ENCODE measurements at regions not wholly inside any gene's neighbourhood (a gene's known extent, or its start where the extent isn't known, plus 50 kb on each side); places are given as distances from the start of the nearest gene placed in this dataset.

DNA sequence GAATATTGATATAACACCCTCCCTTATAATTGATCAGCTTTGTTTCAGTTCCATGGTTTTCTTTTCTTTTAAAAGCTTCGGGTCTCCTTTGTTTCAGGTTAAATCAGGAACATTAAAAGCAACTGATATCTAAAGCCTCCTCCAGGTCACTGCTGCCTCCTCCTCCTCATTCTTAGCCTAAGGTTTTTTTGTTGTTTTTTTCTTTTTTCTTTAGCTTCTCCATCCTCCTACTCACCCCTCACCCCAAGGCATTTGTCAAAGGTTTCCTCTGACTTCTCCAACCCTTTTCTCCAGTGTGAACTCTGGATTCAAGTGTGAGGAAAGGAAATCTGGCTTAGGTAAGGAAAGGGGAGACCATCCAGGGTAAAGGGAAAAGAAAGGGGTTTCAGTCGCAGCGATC lies 420.2 kb upstream of the NFE2L3 start:
- no peaks in the 10 kb centered on the region for H3K36me3 Mint-ChIP-seq (ENCODE audit: low read depth, unreplicated experiment)
- Histone ChIP-seq H3K4me1 (ENCODE audit: insufficient read depth, low read length) (no peaks in the 10 kb centered on the region), H3K9ac (ENCODE audit: low read length) (no peak overlapping the region), H3K27ac (ENCODE audit: low read depth, low read length) (no peak overlapping the region), H3K36me3 (ENCODE audit: insufficient read depth, low read length) (no peaks in the 10 kb centered on the region), H2AFZ (ENCODE audit: low read depth, low read length) (no peak overlapping the region), H4K20me1 (ENCODE audit: insufficient read depth, low read length) (no peaks in the 10 kb centered on the region), H3K4me2 (ENCODE audit: low read length) (no peak overlapping the region), H3K4me3 (ENCODE audit: insufficient read depth, low read depth, low read length) (no peak overlapping the region), H3K79me2 (ENCODE audit: insufficient read depth, low read length) (no peaks in the 10 kb centered on the region), H3K27me3 (ENCODE audit: insufficient read depth, low read length) (no peaks in the 10 kb centered on the region), H3K9me3 (ENCODE audit: insufficient read depth, low read depth, low read length) (no peaks in the 10 kb centered on the region)
- TF ChIP-seq, protein P1, sequence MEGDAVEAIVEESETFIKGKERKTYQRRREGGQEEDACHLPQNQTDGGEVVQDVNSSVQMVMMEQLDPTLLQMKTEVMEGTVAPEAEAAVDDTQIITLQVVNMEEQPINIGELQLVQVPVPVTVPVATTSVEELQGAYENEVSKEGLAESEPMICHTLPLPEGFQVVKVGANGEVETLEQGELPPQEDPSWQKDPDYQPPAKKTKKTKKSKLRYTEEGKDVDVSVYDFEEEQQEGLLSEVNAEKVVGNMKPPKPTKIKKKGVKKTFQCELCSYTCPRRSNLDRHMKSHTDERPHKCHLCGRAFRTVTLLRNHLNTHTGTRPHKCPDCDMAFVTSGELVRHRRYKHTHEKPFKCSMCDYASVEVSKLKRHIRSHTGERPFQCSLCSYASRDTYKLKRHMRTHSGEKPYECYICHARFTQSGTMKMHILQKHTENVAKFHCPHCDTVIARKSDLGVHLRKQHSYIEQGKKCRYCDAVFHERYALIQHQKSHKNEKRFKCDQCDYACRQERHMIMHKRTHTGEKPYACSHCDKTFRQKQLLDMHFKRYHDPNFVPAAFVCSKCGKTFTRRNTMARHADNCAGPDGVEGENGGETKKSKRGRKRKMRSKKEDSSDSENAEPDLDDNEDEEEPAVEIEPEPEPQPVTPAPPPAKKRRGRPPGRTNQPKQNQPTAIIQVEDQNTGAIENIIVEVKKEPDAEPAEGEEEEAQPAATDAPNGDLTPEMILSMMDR (IDR thresholded peaks at IDR 0.05; ENCODE audit: insufficient read depth, low read depth, low read length): no peak
- no peak for TF ChIP-seq EZH2 (IDR thresholded peaks at IDR 0.05; ENCODE audit: insufficient read depth, low read length)
- peaks cover 22% of the 10 kb centered on the region for H3K4me1 Mint-ChIP-seq (ENCODE audit: low read depth, unreplicated experiment)
- H3K4me3 Mint-ChIP-seq (ENCODE audit: unreplicated experiment): no peak overlapping the region
- no peaks in the 10 kb centered on the region for H3K27me3 Mint-ChIP-seq (ENCODE audit: low read depth, unreplicated experiment)
- H3K9me3 Mint-ChIP-seq (ENCODE audit: unreplicated experiment): no peaks in the 10 kb centered on the region
- no peak overlapping the region for H3K27ac Mint-ChIP-seq (ENCODE audit: unreplicated experiment)
- DNase-seq (ENCODE audit: low read depth) (no peak), FAIRE-seq (no peak)

DNA sequence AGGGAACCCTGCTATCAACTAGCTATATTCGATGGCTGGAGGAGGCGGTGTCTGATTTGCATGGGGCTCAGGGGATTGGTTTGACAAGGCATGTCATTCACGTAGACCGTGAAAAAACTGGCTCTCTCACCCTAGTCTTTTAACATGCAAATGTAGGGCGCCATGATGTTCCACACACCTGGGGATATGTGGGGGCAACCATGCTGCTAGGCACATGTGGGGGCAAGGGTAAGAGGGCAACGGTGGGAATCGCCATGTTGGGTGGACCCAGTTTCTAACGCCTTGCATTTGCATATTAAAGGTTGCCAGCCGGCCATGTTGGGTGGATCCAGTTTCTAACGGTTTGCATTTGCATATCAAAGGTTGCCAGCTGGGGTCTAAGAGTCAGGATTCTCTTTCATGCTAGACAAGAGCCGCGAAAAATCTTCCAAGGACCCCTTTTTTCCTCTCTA lies 419.2 kb upstream of the NFE2L3 start:
- no peaks in the 10 kb centered on the region for H4K20me1 ChIP-seq (ENCODE audit: insufficient read depth, low read length)
- Mint-ChIP-seq H3K27me3 (ENCODE audit: low read depth, unreplicated experiment) (no peaks in the 10 kb centered on the region), H3K27ac (ENCODE audit: unreplicated experiment) (no peak overlapping the region), H3K36me3 (ENCODE audit: low read depth, unreplicated experiment) (no peaks in the 10 kb centered on the region), H3K9me3 (ENCODE audit: unreplicated experiment) (no peaks in the 10 kb centered on the region), H3K4me1 (ENCODE audit: low read depth, unreplicated experiment) (peaks cover 21% of the 10 kb centered on the region), H3K4me3 (ENCODE audit: unreplicated experiment) (no peak overlapping the region)
- no peaks in the 10 kb centered on the region for H3K4me1 ChIP-seq (ENCODE audit: insufficient read depth, low read length)
- H3K9me3 ChIP-seq (ENCODE audit: insufficient read depth, low read depth, low read length): no peaks in the 10 kb centered on the region
- no peak overlapping the region for H3K27ac ChIP-seq (ENCODE audit: low read depth, low read length)
- no peaks in the 10 kb centered on the region for H3K27me3 ChIP-seq (ENCODE audit: insufficient read depth, low read length)
- no peaks in the 10 kb centered on the region for H3K36me3 ChIP-seq (ENCODE audit: insufficient read depth, low read length)
- no peak for DNase-seq (ENCODE audit: low read depth)
- H3K9ac ChIP-seq (ENCODE audit: low read length): no peak overlapping the region
- H2AFZ ChIP-seq (ENCODE audit: low read depth, low read length): no peak overlapping the region
- no peaks in the 10 kb centered on the region for H3K79me2 ChIP-seq (ENCODE audit: insufficient read depth, low read length)
- no peak for FAIRE-seq
- H3K4me2 ChIP-seq (ENCODE audit: low read length): no peak overlapping the region
- TF ChIP-seq, protein P1 (IDR thresholded peaks at IDR 0.05; ENCODE audit: insufficient read depth, low read depth, low read length): no peak
- H3K4me3 ChIP-seq (ENCODE audit: insufficient read depth, low read depth, low read length): no peak overlapping the region

DNA sequence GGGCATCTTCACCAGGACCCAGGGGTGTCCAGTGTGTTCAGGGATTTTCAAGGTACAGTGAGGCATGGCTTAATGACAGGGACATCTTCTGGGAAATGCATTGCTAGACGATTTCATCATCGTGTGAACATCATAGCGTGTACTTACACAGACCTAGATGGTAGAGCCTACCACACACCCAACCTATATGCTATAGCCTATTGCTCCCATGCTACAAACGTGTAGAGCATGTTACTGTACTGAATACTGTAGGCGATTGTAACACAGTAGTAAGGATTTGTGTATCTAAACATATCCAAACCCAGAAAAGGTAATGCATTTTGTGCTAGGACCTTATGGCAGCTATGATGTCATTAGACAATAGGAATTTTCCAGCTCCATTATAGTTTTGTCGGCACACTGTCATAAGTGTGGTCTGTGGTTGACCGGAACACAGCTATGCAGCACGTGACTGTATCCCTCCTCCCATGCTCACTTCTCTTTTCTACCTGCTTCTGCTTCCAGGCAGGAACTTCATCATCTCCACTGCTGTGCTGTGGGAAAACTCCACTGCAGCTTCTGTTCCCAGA lies 416.2 kb upstream of the NFE2L3 start:
- H4K20me1 ChIP-seq (ENCODE audit: insufficient read depth, low read length): no peaks in the 10 kb centered on the region

More for the DNA sequence above, 416.2 kb upstream of the NFE2L3 start:
- FAIRE-seq: no peak
- Histone ChIP-seq H3K4me3 (ENCODE audit: insufficient read depth, low read depth, low read length) (no peak overlapping the region), H3K27ac (ENCODE audit: low read depth, low read length) (no peak overlapping the region), H3K36me3 (ENCODE audit: insufficient read depth, low read length) (no peaks in the 10 kb centered on the region), H3K9ac (ENCODE audit: low read length) (no peak overlapping the region), H3K9me3 (ENCODE audit: insufficient read depth, low read depth, low read length) (no peaks in the 10 kb centered on the region), H2AFZ (ENCODE audit: low read depth, low read length) (no peak overlapping the region), H3K4me1 (ENCODE audit: insufficient read depth, low read length) (no peaks in the 10 kb centered on the region), H3K79me2 (ENCODE audit: insufficient read depth, low read length) (no peaks in the 10 kb centered on the region), H3K4me2 (ENCODE audit: low read length) (no peak overlapping the region), H3K27me3 (ENCODE audit: insufficient read depth, low read length) (no peaks in the 10 kb centered on the region)
- H3K4me1 Mint-ChIP-seq (ENCODE audit: low read depth, unreplicated experiment): peaks cover 21% of the 10 kb centered on the region
- H3K9me3 Mint-ChIP-seq (ENCODE audit: unreplicated experiment): no peaks in the 10 kb centered on the region
- H3K27me3 Mint-ChIP-seq (ENCODE audit: low read depth, unreplicated experiment): no peaks in the 10 kb centered on the region
- H3K36me3 Mint-ChIP-seq (ENCODE audit: low read depth, unreplicated experiment): no peaks in the 10 kb centered on the region
- TF ChIP-seq, protein P1 (IDR thresholded peaks at IDR 0.05; ENCODE audit: insufficient read depth, low read depth, low read length): no peak
- TF ChIP-seq EZH2 (IDR thresholded peaks at IDR 0.05; ENCODE audit: insufficient read depth, low read length): no peak
- no peak overlapping the region for H3K4me3 Mint-ChIP-seq (ENCODE audit: unreplicated experiment)
- DNase-seq (ENCODE audit: low read depth): no peak
- peak overlapping the region; percentile 51 for H3K27ac Mint-ChIP-seq (ENCODE audit: unreplicated experiment)

Data from astrocyte (in vitro differentiated cells and primary cell).